Kidney (tissue), 13 donors: ENCODE measurements at regions not wholly inside any gene's neighbourhood (a gene's known extent, or its start where the extent isn't known, plus 50 kb on each side); places are given as distances from the start of the nearest gene placed in this dataset.

Source experiments
- DNase-seq, 5 donors: peaks; one replicate each; pipeline ENCODE4 v3.0.0-alpha.2; 2013 to 2020
- FAIRE-seq: peaks from 2 replicates; lab custom pipeline; 2012; peaks lifted over from hg19 to GRCh38; lab: Jason Lieb, UNC
- H3K27ac ChIP-seq, 2 donors: one replicate each; pipeline ENCODE4 v1.7.0; 2013; ENCODE audit warnings: low read depth in 2 of 2, low read length in 2 of 2, inconsistent platforms in 1 of 2
- H3K27me3 ChIP-seq: one replicate; pipeline ENCODE4 v1.7.1; 2013; ENCODE audit warnings: low read length, inconsistent platforms; ENCODE audit not compliant: control insufficient read depth, insufficient read depth
- H3K36me3 ChIP-seq, 3 donors: one replicate each; pipeline versions ENCODE4 v1.7.0 to v1.7.1; 2013; ENCODE audit warnings: low read length in 3 of 3, control low read depth in 1 of 3, inconsistent platforms in 1 of 3; ENCODE audit not compliant: insufficient read depth in 3 of 3, control insufficient read depth in 2 of 3
- H3K4me1 ChIP-seq, 3 donors: one replicate each; pipeline versions ENCODE4 v1.7.0 to v1.7.1; 2013; ENCODE audit warnings: low read length in 3 of 3, inconsistent platforms in 1 of 3, low read depth in 1 of 3; ENCODE audit not compliant: control insufficient read depth in 2 of 3, insufficient read depth in 2 of 3
- H3K4me3 ChIP-seq, 3 donors: one replicate each; pipeline versions ENCODE4 v1.7.0 to v1.8.1; 2013; ENCODE audit warnings: low read length in 3 of 3, control low read depth in 1 of 3, inconsistent platforms in 1 of 3
- H3K9ac ChIP-seq, 3 donors: one replicate each; pipeline versions ENCODE4 v1.7.0 to v1.7.1; 2013; ENCODE audit warnings: low read length in 3 of 3, control low read depth in 1 of 3, inconsistent platforms in 1 of 3
- H3K9me3 ChIP-seq, 3 donors: one replicate each; pipeline versions ENCODE4 v1.7.0 to v1.7.1; 2013; ENCODE audit warnings: low read length in 3 of 3, control low read depth in 1 of 3, inconsistent platforms in 1 of 3; ENCODE audit not compliant: control insufficient read depth in 2 of 3, insufficient read depth in 1 of 3
- intact Hi-C: fragments of 100-400 bp; cut with DNase I; formaldehyde crosslinking; loops from one replicate; pipeline ENCODE4 v1.11.1; 2022
- TF ChIP-seq, protein P1 (sequence below): IDR thresholded peaks from 3 replicates; pipeline ENCODE4 v1.5.1; 2012; ENCODE audit warnings: mild to moderate bottlenecking, moderate library complexity, borderline replicate concordance; ENCODE audit not compliant: insufficient read depth; ENCODE audit errors: extremely low read depth
- donor health status: control.
- donor health status: control.
- donor health status: control.
- donor health status: control.
- donor health status: control.
- donor health status: DM: yes; HTN: yes; CAD: no.
- donor health status: Normal renal cell carcinoma (clear cell type).

- no peak for FAIRE-seq
- Histone ChIP-seq H3K27ac (no peak overlapping the region), H3K4me1 (no peaks in the 10 kb centered on the region), H3K27me3 (no peaks in the 10 kb centered on the region), H3K36me3 (no peaks in the 10 kb centered on the region), H3K4me3 (no peak overlapping the region), H3K9ac (no peak overlapping the region), H3K9me3 (no peaks in the 10 kb centered on the region)
- DNase-seq, result no peak
- TF ChIP-seq, protein P1, sequence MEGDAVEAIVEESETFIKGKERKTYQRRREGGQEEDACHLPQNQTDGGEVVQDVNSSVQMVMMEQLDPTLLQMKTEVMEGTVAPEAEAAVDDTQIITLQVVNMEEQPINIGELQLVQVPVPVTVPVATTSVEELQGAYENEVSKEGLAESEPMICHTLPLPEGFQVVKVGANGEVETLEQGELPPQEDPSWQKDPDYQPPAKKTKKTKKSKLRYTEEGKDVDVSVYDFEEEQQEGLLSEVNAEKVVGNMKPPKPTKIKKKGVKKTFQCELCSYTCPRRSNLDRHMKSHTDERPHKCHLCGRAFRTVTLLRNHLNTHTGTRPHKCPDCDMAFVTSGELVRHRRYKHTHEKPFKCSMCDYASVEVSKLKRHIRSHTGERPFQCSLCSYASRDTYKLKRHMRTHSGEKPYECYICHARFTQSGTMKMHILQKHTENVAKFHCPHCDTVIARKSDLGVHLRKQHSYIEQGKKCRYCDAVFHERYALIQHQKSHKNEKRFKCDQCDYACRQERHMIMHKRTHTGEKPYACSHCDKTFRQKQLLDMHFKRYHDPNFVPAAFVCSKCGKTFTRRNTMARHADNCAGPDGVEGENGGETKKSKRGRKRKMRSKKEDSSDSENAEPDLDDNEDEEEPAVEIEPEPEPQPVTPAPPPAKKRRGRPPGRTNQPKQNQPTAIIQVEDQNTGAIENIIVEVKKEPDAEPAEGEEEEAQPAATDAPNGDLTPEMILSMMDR, result no peak
- intact Hi-C loops, result no loop called here
Observed at GRCh38 chr12:107570721-107571120, 114.9 kb upstream of the PWP1 start.

GRCh38 chr12:107571492-107571891 lies 114.1 kb upstream of the PWP1 start:
- intact Hi-C loops, result no loop called here
- no peak overlapping the region for H3K9ac ChIP-seq
- no peaks in the 10 kb centered on the region for H3K4me1 ChIP-seq
- no peak overlapping the region for H3K4me3 ChIP-seq
- no peak for DNase-seq
- no peaks in the 10 kb centered on the region for H3K27me3 ChIP-seq
- no peaks in the 10 kb centered on the region for H3K9me3 ChIP-seq
- no peaks in the 10 kb centered on the region for H3K36me3 ChIP-seq
- TF ChIP-seq, protein P1, result no peak
- FAIRE-seq, result no peak
- no peak overlapping the region for H3K27ac ChIP-seq

DNA sequence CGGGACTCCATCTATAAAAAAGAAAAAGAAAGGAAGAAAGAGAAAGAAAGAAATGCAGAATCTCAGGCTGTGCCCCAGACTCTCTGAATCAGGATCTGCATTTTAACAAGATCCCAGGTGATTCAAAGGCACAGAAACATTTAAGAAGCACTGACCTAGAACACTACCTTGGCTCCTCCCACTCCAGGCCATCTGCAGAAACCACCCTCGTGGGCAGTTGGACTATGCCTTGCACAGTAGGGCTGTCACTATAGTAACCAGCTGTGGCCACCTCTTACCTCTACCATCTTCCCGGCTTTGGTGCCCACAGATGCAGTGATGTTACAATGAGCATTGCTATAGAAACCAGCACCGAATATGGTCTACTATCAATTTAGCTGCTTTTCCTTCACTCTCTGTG lies 110.9 kb upstream of the PWP1 start:
- Histone ChIP-seq H3K36me3 (no peaks in the 10 kb centered on the region), H3K27me3 (no peaks in the 10 kb centered on the region), H3K9me3 (no peaks in the 10 kb centered on the region), H3K9ac (no peak overlapping the region), H3K4me1 (no peaks in the 10 kb centered on the region), H3K27ac (no peak overlapping the region), H3K4me3 (no peak overlapping the region)
- TF ChIP-seq, protein P1, result no peak
- FAIRE-seq (no peak), DNase-seq (no peak)
- intact Hi-C loops, result no loop called here
